IMR-90 (cell line): ENCODE measurements at regions not wholly inside any gene's neighbourhood (a gene's known extent, or its start where the extent isn't known, plus 50 kb on each side); places are given as distances from the start of the nearest gene placed in this dataset.

ENCODE experiments used
- ATAC-seq: fragments of 200-7000 bp; cut with Tn5 transposase; 2 replicates; pipeline ENCODE4 v1.9.1; 2020; ENCODE audit warnings: low read depth, mild to moderate bottlenecking, moderate library complexity
- BruUV-seq: library from RNA; stranded (reverse); fragments of 400-500 nt; replicated peaks from 2 replicates; lab custom pipeline; 2021; lab: Mats Ljungman, UMichigan
- CTCF ChIA-PET: fragments of 300-600 bp; formaldehyde crosslinking; extraction: SDS; loops from one replicate; lab custom pipeline; 2021; ENCODE audit warnings: antibody characterized with exemption; lab: Yijun Ruan, JAX
- POLR2A ChIA-PET: fragments of 300-600 bp; sonication (Branson Sonifier 250); formaldehyde crosslinking; loops from one replicate; lab custom pipeline; 2022; ENCODE audit warnings: antibody characterized with exemption; ENCODE audit not compliant: unreplicated experiment; lab: Charles Lee
- DNase-seq: peaks from one replicate; pipeline ENCODE4 v3.0.0; 2013
- H2AFZ ChIP-seq: replicated peaks from 2 replicates; pipeline ENCODE3; 2013; ENCODE audit warnings: low read length, mild to moderate bottlenecking; ENCODE audit not compliant: poor library complexity
- H2AK5ac ChIP-seq: 2 replicates; pipeline ENCODE4 v1.6.1; 2013; ENCODE audit warnings: low read depth, low read length, inconsistent platforms
- H2AK9ac ChIP-seq: replicated peaks from 2 replicates; pipeline ENCODE3; 2013; ENCODE audit warnings: mild to moderate bottlenecking, low read depth, low read length, moderate library complexity; ENCODE audit not compliant: poor library complexity
- H2BK120ac ChIP-seq: 2 replicates; pipeline ENCODE4 v1.6.1; 2013; ENCODE audit warnings: low read depth, low read length, inconsistent platforms
- H2BK15ac ChIP-seq: 3 replicates; pipeline ENCODE4 v1.6.1; 2013; ENCODE audit warnings: low read depth, low read length, inconsistent platforms
- H2BK20ac ChIP-seq: 2 replicates; pipeline ENCODE4 v1.6.1; 2013; ENCODE audit warnings: low read depth, mild to moderate bottlenecking, inconsistent platforms, low read length, moderate library complexity
- H2BK5ac ChIP-seq: 2 replicates; pipeline ENCODE4 v1.6.1; 2013; ENCODE audit warnings: mild to moderate bottlenecking, low read depth, low read length, inconsistent platforms; ENCODE audit not compliant: poor library complexity, severe bottlenecking
- H3K14ac ChIP-seq: replicated peaks from 2 replicates; pipeline ENCODE4 v1.6.1; 2013; ENCODE audit warnings: low read depth, low read length, inconsistent platforms
- H3K18ac ChIP-seq: 2 replicates; pipeline ENCODE4 v1.6.1; 2013; ENCODE audit warnings: low read depth, low read length, control low read depth
- H3K23ac ChIP-seq: 2 replicates; pipeline ENCODE4 v1.6.1; 2013; ENCODE audit warnings: low read depth, low read length, inconsistent platforms
- H3K27ac ChIP-seq: 2 replicates; pipeline ENCODE4 v1.5.1; 2013; ENCODE audit warnings: mild to moderate bottlenecking, control low read depth, low read length; ENCODE audit not compliant: insufficient read depth
- H3K27me3 ChIP-seq: 2 replicates; pipeline ENCODE4 v1.6.1; 2013; ENCODE audit warnings: low read length; ENCODE audit not compliant: control insufficient read depth, insufficient read depth
- H3K36me3 ChIP-seq: 2 replicates; pipeline ENCODE4 v1.6.1; 2013; ENCODE audit warnings: low read length, mixed read lengths; ENCODE audit not compliant: control insufficient read depth, insufficient read depth
- H3K4ac ChIP-seq: 2 replicates; pipeline ENCODE4 v1.6.1; 2013; ENCODE audit warnings: low read depth, low read length, inconsistent platforms
- H3K4me1 ChIP-seq: 2 replicates; pipeline ENCODE4 v1.6.1; 2013; ENCODE audit warnings: low read length, mixed read lengths; ENCODE audit not compliant: control insufficient read depth, insufficient read depth
- H3K4me2 ChIP-seq: 2 replicates; pipeline ENCODE4 v1.6.1; 2013; ENCODE audit warnings: low read depth, mild to moderate bottlenecking, control low read depth, low read length, moderate library complexity
- H3K4me3 ChIP-seq: 2 replicates; pipeline ENCODE4 v1.5.1; 2013; ENCODE audit warnings: low read depth, mild to moderate bottlenecking, control low read depth, low read length, moderate library complexity; ENCODE audit not compliant: insufficient read depth
- H3K56ac ChIP-seq: 2 replicates; pipeline ENCODE4 v1.6.1; 2013; ENCODE audit warnings: low read length, inconsistent platforms; ENCODE audit not compliant: insufficient read depth; ENCODE audit errors: extremely low read depth
- H3K79me1 ChIP-seq, 2 experiments: 2 replicates each; pipeline ENCODE4 v1.6.1; 2013; ENCODE audit warnings: low read length in 2 of 2, inconsistent platforms in 1 of 2, low read depth in 1 of 2
- H3K9ac ChIP-seq: 2 replicates; pipeline ENCODE4 v1.6.1; 2013; ENCODE audit warnings: low read depth, low read length, control low read depth
- H3K9me1 ChIP-seq: 2 replicates; pipeline ENCODE4 v1.6.1; 2013; ENCODE audit warnings: low read length, inconsistent platforms; ENCODE audit not compliant: insufficient read depth
- H3K9me3 ChIP-seq: 2 replicates; pipeline ENCODE4 v1.6.1; 2013; ENCODE audit warnings: low read length; ENCODE audit not compliant: control insufficient read depth, insufficient read depth
- H4K20me1 ChIP-seq: 2 replicates; pipeline ENCODE4 v1.6.1; 2013; ENCODE audit warnings: low read length, inconsistent platforms; ENCODE audit not compliant: insufficient read depth
- H4K5ac ChIP-seq: 2 replicates; pipeline ENCODE4 v1.6.1; 2013; ENCODE audit warnings: mild to moderate bottlenecking, low read depth, low read length, control low read depth
- H4K8ac ChIP-seq, 2 experiments: 2 replicates each; pipeline ENCODE4 v1.6.1; 2013; ENCODE audit warnings: low read depth in 2 of 2, low read length in 2 of 2, control low read depth in 1 of 2, inconsistent platforms in 1 of 2
- H4K91ac ChIP-seq: 2 replicates; pipeline ENCODE4 v1.6.1; 2013; ENCODE audit warnings: low read depth, low read length, inconsistent platforms; ENCODE audit not compliant: insufficient read depth
- CEBPB ChIP-seq: IDR thresholded peaks from 2 replicates; pipeline ENCODE4 v1.6.1; 2012; ENCODE audit warnings: low read depth, low read length, improper control_type of control experiment
- ELK1 ChIP-seq: fragments of 150-350 bp; IDR thresholded peaks from 2 replicates; pipeline ENCODE4 v1.6.1; 2016; ENCODE audit warnings: low read depth, mild to moderate bottlenecking, low read length, moderate library complexity, borderline replicate concordance
- RCOR1 ChIP-seq: IDR thresholded peaks from 2 replicates; pipeline ENCODE4 v1.6.1; 2012; ENCODE audit warnings: mild to moderate bottlenecking, low read length, improper control_type of control experiment; ENCODE audit not compliant: insufficient replicate concordance
- USF2 ChIP-seq: fragments of 150-350 bp; IDR thresholded peaks from 2 replicates; pipeline ENCODE4 v1.6.1; 2017; ENCODE audit warnings: mild to moderate bottlenecking, antibody characterized with exemption, low read length, low read depth
- WGBS, 2 experiments: methylation state at CpG; one replicate each; pipeline versions ENCODE4 v1.1.5 to v1.1.7; 2013; ENCODE audit warnings: missing lambda C conversion rate in 2 of 2; ENCODE audit not compliant: insufficient read length in 1 of 2; ENCODE audit errors: extremely low coverage in 2 of 2; 5-methylcytosine and 5-hydroxymethylcytosine counted together
- dilution Hi-C: fragments of 300-500 bp; cut with HindIII; formaldehyde crosslinking; loops from one replicate; pipeline ENCODE4 v1.14.3; 2018; ENCODE audit warnings: low sequenced_read_pairs; ENCODE audit not compliant: unreplicated experiment
- in situ Hi-C: fragments of 300-500 bp; cut with MboI; formaldehyde crosslinking; loops from 3 replicates; pipeline ENCODE4 v1.14.3; 2019; ENCODE audit warnings: low sequenced_read_pairs, inconsistent platforms, mixed read lengths
- intact Hi-C: fragments of 100-400 bp; cut with micrococcal nuclease; formaldehyde crosslinking; loops from 2 replicates; pipeline ENCODE4 v1.10.0; 2022

GRCh38 chr9:87095951-87096350 lies 148.6 kb upstream of the GAS1 start:
- ATAC-seq: no peak
- Histone ChIP-seq H3K56ac (no peak overlapping the region), H3K9me1 (no peaks in the 10 kb centered on the region), H4K20me1 (no peaks in the 10 kb centered on the region), H3K4me2 (no peak overlapping the region), H3K18ac (no peak overlapping the region), H2BK20ac (no peak overlapping the region), H3K4ac (no peak overlapping the region), H4K91ac (no peak overlapping the region), H2AK9ac (no peak overlapping the region), H4K5ac (no peak overlapping the region), H2AFZ (no peak overlapping the region), H3K36me3 (no peaks in the 10 kb centered on the region), H2BK120ac (no peak overlapping the region), H3K23ac (no peak overlapping the region), H3K9me3 (no peaks in the 10 kb centered on the region), H2AK5ac (no peak overlapping the region), H3K27ac (no peak overlapping the region), H3K14ac (no peak overlapping the region), H3K79me1 (no peaks in the 10 kb centered on the region), H3K4me1 (no peaks in the 10 kb centered on the region), H3K9ac (no peak overlapping the region), H2BK5ac (no peak overlapping the region), H3K4me3 (no peak overlapping the region), H2BK15ac (no peak overlapping the region), H4K8ac (no peak overlapping the region), H3K27me3 (no peaks in the 10 kb centered on the region)
- in situ Hi-C loops (no loop called here), intact Hi-C loops (no loop called here), dilution Hi-C loops (no loop called here)
- TF ChIP-seq RCOR1: no peak
- no peak for TF ChIP-seq USF2
- no peak for TF ChIP-seq CEBPB
- TF ChIP-seq ELK1: no peak
- WGBS, 2 experiments: 90% methylated on average over 3 of the region's 5 CpGs; no CpG with 5 or more reads in 1 of the 2 experiments
- DNase-seq: no peak
- BruUV-seq: no TSS peak
- POLR2A ChIA-PET: no interaction called here
- CTCF ChIA-PET: no interaction called here
